ENCODE measurements at regions not wholly inside any gene's neighbourhood (a gene's known extent, or its start where the extent isn't known, plus 50 kb on each side); places are given as distances from the start of the nearest gene placed in this dataset.
A peak's percentile ranks its signal among the peaks of the same experiment; 100 is the strongest.

DNA sequence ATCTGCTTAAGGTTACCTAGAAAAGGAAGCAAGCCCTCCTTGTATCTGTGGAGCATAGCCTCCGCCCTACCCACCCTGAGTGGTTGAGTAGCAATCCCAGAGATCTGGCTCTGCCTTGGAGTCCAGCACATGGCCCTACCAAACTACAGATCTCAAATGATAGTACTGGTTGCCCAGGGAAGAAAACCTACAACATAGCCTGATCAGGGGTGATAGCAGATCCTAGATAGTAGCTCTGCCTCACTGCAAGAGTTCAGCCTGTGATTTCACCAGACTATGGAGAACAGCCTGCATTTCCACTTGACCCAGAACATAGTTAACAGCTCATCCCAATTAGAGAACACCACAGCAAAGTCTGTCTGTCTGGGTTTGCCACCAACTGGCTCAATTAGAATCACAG, 279.5 kb downstream of the ETNK1 start:
- no peak for DNase-seq (ENCODE audit: low spot score)

DNA sequence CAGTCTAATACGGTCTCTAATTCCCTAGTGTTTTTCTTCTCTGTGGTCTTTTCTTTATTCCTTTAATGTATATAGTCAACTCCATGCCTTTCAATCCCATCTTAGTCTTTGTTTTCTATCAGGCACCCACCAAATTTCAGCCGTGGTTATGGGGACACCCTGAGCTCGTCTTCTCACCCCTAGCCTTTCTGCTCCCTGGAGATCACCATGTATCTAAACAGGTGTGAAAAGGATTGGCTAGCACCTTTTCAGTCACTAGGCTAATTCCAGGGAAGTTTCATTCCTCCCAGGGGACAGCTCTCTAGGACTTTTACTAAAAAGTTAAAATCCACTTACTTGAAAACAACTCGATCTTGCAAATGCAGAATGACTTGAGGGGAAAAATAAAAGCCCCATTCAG, 291.3 kb downstream of the ETNK1 start:
- DNase-seq (ENCODE audit: low spot score) = no peak

DNA sequence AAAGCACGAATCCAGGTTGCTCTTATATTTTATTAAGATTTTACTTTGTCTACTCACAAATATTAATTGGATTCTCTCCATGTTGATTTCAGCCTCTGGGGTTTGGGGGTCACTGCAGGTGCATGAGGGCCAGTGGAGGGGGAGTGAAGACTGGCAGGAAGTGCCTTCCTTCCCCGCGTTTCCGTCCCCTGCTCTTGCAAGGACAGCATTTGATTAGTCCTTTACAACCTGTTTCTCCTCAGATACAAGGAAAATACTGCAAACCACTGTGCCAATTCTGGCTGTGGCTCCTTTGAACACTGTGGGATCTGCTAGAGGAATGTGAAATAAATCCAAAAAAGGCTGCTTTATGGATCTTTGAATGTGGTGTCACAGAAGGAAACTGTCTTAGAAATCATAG, 291.8 kb downstream of the ETNK1 start:
- no peak for DNase-seq (ENCODE audit: low spot score)

DNA sequence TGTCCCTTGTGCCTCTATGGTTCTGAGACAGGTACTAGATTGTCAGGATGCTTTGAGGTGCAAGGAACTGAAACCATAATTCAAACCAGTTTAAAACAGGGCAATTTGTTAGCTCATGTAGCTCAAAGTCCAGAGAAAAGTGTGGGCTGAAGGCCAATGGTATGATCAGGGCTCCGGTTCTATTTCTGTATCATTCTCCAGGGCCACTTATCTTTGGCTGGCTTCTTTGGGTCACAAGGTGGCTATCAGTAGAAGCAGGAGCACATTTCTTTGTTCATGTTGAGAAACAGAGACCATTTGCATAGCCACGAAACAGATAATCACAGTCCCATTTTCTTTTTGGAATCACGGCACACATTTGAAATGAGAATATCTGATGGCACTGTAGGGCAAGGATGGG, 294.9 kb downstream of the ETNK1 start:
- no peak for DNase-seq (ENCODE audit: low spot score)

DNA sequence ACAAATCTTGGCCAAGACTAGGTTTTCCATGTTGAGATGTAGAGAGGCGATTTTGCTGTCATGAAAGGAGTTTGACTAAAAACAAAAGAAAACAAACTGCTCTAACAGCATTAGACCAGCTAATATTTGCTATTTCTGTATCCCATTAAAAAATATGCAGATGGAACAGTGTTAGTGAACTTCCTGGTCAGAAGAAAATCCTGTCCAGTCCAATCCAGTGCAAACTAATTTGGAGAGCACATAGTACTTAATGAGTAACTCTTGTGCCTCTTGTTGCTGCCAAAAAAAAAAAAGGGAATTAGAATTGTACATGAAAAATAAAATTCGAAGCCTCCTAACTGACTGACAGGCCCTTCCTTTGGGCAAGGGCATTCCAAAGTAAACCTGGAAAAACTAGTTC, 298.8 kb downstream of the ETNK1 start:
- DNase-seq (ENCODE audit: low spot score) = no peak

DNA sequence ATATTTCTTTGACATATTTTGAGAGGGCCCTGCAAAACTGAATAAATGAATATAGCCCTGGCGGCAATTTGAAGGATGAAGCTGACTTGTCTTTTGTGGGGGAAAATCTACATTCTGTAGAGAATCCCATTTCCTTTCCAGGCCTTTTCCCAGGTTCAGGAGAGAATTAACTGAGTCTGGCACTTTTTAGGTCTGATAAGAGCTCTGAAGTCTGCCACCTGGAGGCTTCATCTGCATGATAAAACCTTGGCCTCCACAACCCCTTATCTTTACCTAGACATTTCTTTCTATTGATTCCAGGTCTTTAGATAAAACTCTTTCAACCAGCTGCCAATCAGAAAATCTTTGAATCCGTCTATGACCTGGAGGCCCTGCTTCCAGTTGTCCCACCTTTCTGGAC, 299.4 kb downstream of the ETNK1 start:
- no peak for DNase-seq (ENCODE audit: low spot score)

DNA sequence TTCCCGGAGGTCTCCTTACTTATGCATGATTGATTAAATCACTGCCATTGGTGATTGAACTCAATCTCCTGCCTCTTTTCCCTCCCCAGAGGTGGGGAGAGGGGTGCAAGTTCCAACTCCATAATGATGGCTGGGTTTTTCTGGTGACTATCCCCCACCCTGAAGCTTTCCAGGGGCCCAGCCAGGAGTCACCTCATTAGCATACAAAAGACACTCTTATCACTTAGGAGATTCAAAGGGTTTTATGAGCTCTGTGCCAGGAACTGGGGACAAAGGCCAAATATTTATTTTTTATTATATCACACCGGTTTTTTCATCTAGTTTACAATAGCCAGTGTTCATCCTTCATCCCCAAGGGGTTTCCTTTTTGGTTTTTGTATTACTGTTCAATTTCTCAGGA, 300.7 kb downstream of the ETNK1 start:
- no peak for DNase-seq (ENCODE audit: low spot score)

DNA sequence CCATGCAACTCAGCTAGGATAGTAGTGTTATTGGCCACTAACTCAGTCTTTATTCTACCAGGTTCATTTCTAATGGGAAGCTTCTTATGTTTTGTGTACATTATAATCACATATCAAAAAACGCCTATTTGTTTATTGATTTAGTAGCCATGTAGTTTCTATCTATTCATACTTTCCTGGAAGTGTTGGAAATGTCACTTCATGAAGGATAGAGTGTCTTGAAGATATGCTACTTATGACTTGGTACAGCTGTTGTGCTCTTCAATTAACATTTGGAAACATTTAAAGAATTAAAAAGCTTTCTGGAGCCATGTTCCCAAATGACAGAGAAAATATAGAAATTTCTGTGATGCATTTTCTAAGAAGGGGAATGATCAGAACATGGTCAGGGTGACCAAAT, 307.5 kb downstream of the ETNK1 start:
- DNase-seq (ENCODE audit: low spot score) = no peak

DNA sequence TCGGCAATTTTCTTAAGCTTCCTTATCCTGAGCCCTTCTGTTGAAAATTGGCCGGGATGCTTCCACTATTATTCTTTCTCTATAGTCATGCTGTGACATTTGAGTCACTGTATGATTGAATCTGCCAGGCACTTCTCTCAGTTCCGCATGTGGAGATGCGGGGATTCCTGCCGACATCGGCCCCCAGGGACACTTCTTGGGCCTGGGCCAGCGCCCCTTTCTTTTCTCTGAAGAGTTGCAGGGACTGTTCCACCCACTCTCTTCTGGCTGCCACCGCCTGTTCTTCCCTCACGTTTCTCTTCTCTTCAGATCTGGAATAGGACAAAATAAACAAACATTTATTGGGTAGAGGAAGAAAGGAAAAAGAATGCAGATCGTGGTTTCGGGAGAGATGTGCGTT, 310.1 kb downstream of the ETNK1 start:
- DNase-seq (ENCODE audit: low spot score) = no peak

DNA sequence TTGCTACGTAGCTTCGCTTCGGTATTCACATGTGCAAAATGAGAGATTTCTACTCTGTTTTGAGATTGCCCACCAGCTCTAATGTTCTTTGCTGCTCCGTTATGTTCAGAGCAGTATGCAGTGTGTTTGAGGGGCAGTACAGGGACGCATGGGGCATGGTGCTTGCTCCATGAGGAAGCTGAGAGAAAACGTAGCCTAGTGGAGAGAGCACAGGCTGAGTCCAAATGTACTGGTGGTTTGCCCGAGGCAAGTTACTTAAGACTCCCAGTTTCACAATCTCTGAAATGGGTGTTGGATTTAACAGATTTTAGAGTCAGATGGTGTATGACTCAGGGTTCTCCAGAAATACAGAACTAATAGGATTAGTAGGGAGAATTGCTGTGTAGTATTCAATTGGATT, 310.5 kb downstream of the ETNK1 start:
- DNase-seq (ENCODE audit: low spot score) = no peak

DNA sequence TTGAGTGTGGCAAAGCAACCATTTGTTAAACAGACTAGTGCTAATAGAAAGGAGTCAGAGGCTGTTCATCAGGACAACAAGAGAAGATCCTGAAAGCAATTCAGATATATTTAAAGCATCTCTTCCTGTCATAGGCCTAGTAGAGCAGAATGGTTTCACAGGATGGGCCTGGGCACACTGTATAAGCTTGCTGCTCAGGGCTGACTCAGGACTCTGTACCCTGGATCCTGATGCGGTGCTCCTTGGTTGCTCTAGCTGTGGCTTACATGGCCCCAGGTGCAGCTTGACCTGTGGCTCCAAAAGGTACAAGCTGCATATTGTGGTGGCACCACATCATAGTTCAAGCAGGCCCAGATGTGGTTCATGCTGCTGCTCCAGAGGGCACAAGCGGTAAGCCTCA, 313.4 kb downstream of the ETNK1 start:
- no peak for DNase-seq (ENCODE audit: low spot score)

DNA sequence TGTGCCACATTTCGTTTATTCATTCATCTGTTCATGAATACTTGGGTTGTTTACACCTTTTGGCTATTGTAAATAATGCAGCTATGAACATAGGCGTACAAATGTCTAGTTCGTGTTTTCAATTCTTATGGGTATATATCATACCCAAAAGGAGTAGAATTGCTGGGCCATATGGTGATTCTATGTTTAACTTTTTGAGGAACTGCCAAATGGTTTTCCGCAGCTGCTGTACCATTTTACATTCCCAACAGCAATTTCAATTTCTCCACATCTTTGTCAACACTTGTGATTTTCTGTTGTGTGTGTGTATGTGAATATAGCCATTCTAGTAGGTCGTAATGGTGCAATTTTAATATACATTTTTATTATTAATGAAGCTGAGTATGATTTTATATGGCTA, 326.2 kb downstream of the ETNK1 start:
- no peak for DNase-seq (ENCODE audit: low spot score)

DNA sequence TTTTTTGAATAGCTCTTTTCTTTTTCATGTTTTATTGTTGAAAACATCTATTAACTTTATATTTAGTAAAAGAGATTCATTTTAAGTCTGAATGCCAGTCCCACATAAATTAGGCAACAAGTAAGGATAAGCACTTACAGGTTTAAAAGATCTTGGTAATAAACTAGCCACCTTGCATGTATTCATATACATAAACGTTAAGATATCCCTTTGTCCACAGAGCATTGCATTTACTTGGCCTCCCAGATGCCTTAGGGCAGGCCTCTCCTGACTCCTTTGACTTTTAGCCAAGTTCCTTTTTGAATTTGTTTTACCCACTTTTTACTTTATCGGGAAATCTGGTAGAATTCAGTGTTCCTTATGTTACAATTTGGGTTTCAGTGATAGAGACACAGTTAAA, 331.7 kb downstream of the ETNK1 start:
- DNase-seq (ENCODE audit: low spot score) = no peak

DNA sequence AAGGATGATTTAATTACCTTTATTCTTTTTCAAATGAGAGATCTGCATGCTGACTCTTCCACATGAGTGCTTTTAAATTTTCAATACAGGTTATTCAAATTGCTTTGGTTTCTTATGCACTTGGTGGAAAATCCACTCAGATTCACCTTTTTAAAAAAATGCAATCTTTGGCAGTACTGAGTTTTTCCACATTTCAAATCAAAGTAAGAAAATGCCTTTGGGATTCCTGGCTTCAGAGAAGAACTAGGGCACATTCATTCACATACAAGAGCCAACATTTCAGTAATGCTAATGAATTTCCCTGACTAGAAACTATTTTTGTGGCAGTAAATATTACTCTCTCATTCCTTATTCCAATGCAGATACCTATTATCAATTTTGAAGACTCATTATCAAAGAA, 342.2 kb downstream of the ETNK1 start:
- DNase-seq (ENCODE audit: low spot score) = no peak

DNA sequence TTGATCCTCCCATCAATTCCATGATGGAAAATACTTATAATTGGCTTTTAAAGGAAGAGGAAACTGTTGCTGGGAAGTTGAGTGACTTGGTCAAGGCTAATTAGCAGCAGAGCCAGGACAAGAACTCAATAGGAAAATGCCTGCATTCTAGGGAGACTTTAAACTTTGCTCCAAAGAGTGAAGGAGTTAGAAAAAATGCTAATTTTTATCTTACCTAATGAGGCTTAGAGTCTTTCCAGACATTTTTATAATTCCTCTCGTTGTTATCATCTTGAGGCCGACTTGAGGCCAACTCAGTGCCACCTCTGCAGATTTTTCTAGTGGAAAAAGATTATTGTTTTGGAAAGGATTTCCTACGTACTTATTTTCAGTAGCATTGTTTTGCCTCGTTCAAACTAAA, 344.6 kb downstream of the ETNK1 start:
- no peak for DNase-seq (ENCODE audit: low spot score)

DNA sequence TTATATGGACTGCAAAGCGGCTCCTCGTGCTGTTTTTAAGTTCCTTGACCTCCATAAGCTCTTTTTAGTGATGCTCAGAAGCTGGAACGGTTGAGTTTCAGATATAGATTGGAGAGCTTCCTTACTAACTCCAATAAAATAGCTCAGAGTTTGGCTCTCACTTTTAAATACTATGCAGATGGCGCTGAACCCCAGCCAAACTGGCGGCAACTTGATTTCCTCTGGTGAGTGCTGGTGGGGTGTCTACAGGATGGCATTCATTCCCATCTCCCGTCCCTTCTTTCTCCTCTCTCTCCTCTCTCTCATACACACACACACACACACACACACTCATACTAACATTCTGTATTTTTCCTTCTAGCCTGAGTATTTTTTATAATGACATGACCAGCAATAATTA, 346.3 kb downstream of the ETNK1 start:
- DNase-seq (ENCODE audit: low spot score) = no peak

DNA sequence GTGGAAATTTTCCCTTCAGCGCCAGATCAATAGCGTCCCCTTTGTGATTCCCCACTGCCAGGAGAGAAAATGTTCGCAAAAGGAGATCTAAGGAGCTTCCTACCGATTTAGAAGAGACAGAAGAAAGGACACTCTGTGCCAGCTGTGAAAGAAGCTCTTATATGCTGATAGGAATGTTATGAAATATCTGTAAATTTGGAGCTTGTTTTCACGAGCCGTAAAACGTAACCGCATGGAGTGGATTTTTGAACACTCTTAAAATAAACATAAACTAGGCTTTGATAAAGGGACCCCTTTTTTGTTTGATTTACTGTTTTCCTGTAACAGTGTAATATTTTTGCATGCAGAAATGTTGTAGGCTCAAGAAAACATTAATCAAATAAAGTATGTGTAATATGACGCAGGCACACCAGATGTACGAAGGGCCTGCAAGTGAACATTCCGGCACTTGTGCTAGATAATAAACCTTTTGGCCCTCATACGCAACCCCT, 346.8 kb downstream of the ETNK1 start:
- DNase-seq (ENCODE audit: low spot score) = no peak

DNA sequence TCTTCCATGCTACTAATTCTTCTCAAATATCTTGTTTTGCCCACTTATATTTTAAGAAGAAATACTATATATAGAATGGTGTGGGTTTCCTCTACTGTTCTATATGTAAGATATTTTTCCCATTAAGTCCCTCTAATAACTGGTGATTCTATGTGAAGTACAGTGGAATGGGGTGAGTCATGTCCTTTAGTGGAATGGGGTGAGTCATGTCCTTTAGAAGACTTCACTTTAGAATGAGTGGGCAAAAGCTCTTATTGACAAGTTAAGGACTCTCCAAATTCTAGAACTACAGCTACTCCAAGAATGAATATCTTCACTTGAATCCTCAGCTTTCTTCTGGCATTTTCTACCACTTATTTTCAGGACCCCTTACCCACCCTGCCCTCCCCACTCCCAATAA, 349.9 kb downstream of the ETNK1 start:
- DNase-seq (ENCODE audit: low spot score) = no peak

DNA sequence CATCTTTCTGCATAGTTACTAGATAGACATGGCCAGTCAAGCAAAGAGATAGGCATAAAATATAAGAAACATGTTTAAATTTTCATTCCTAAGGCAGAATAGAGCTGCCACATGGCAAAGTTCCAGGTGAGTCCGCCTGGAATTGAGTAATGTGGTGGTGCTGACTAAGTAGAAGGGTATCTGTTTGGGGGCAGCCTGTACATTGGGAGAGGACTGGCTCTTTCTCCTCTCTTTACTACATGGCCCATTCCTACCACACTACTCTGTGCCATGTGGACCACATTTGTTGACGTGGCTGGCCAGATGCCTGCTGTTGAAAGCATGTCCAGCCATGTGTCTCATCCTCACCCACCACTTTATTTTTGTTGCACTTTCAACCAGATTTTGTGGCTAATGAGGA, 354.0 kb downstream of the ETNK1 start:
- no peak for DNase-seq (ENCODE audit: low spot score)

DNA sequence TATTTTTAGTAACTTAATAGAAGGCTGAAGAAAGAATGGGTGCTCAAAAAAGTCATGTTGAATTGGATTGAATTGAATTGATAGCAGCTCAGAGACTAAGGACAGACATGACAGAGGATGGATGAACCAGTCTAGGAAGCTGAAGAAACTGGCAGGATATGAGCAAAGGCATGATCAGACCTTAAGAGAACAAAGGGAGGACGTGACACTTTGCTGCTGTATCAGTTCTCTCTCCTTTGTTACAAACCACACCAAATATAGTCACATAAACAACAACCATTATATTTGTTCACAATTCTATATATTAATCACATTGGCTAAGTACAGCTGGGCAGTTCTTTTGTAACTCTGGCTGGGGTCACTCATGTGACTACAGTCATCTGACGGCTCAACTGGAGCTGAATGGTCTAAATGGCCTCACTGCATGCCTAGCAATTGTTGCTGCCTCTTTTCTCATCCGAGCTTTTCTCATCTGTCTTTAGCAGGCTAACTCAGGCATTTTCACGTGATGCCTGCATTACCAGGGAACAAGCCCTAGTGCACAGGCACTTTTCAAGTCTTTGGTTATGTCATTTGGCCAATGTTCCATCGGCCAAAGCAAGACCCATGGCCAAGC, 355.0 kb downstream of the ETNK1 start:
- no peak for DNase-seq (ENCODE audit: low spot score)

DNA sequence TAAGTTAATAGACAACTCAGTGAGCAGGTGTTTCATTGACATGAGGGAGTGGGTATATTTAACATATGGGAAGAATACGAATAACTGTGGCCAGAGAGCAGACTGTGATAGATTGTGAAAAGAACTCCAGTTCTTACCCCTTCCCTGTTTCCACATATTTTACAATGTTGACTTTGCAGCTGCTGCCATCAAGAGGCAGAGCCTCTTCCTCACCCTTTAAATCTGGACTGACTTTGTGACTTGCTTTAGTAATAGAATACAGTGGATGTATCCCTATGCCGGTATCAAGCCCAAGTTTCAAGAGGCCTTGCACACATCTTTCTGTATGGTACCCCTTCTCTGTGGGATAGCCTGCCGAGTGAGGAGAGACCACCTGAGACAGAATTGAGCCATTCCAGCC, 356.7 kb downstream of the ETNK1 start:
- DNase-seq (ENCODE audit: low spot score) = peak; percentile 35

DNA sequence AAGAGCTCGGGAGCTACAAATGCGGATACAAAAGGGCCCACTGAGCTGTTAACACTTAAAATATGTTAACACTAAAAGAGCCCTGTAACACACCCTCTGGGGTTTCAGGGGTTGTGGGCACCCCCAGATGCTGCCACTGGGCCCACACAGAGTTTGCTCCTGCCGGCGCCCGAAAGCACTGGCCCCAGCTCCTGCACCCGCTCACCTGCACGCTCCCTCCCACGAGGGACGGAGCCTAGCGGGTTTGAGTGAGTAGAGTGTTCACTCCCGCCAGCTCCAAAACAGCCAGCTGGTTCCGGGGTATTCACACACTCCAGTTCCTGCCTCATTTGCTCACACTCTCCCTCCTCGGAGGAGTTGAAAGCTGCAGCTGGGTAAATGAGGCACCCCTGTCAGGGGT, 357.7 kb downstream of the ETNK1 start:
- no peak for DNase-seq (ENCODE audit: low spot score)

DNA sequence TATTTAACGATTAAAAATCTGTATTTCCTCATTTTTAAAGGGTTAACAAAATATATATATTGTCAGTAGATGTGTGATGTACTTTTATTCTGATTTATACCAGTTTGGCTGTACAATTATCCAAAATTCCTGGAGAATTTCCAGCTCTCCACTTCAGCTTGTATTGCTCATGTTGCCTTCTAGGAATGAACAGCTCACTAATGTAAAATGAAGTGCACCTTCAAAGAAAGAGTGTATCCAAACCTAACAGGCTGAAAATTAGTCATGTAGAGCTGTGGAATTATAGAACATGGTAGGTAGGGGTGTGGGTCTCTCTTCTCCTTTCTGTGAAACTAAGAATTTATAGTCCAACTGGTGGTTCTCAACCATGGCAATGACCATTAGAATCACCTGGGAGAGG, 362.0 kb downstream of the ETNK1 start:
- no peak for DNase-seq (ENCODE audit: low spot score)

DNA sequence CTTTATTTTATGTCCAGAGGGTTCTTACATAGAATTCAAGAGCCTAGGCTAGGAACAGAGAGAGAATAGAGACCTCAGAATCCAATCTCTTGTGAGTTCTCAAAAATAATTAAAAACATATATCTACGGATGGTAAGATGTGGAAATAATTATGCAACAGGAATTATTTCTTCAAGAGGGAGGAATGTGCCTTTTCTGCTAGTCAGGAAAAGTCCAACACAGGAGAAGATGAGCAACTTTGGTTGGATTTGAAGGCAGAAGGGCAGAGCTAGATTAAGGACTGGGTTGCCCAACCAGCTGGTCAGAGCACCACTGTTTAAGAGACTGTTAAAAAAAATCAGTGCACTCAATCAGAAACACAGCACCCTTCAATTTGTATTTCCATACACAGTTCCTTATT, 365.5 kb downstream of the ETNK1 start:
- DNase-seq (ENCODE audit: low spot score) = no peak

Data from HuH-7 (cell line).